ENCODE measurements at regions not wholly inside any gene's neighbourhood (a gene's known extent, or its start where the extent isn't known, plus 50 kb on each side); places are given as distances from the start of the nearest gene placed in this dataset.

- TF ChIP-seq CTCF (IDR thresholded peaks at IDR 0.05; ENCODE audit: low read length) (no peak), EZH2 (IDR thresholded peaks at IDR 0.05; ENCODE audit: borderline replicate concordance, low read length) (no peak)
Measured at GRCh38 chr12:59425798-59426197, 170.0 kb upstream of the SLC16A7 start.

All from OCI-LY1 (cell line).